Hematopoietic multipotent progenitor cell treated with erythropoietin and hydrocortisone succinate and interleukin-3 and kit ligand, for 6 days (in vitro differentiated cells): ENCODE measurements at regions not wholly inside any gene's neighbourhood (a gene's known extent, or its start where the extent isn't known, plus 50 kb on each side); places are given as distances from the start of the nearest gene placed in this dataset.
A peak's percentile ranks its signal among the peaks of the same experiment; 100 is the strongest.

ENCODE experiments used
- DNase-seq: peaks from one replicate; pipeline ENCODE4 v3.0.0-alpha.2; 2015

GRCh38 chr1:17978016-17978415, 129.6 kb upstream of the IGSF21 start:
- DNase-seq = no peak

- no peak for DNase-seq
These were observed 127.8 kb upstream of the IGSF21 start for GRCh38 chr1:17979815-17980214.

GRCh38 chr1:17982197-17982596, 125.4 kb upstream of the IGSF21 start:
- no peak for DNase-seq

- peak; percentile 66 for DNase-seq
These were observed 123.0 kb upstream of the IGSF21 start for GRCh38 chr1:17984583-17984982.

GRCh38 chr1:17986156-17986555, 121.4 kb upstream of the IGSF21 start:
- no peak for DNase-seq

- DNase-seq = no peak
These were observed 117.2 kb upstream of the IGSF21 start for GRCh38 chr1:17990401-17990800.

DNA sequence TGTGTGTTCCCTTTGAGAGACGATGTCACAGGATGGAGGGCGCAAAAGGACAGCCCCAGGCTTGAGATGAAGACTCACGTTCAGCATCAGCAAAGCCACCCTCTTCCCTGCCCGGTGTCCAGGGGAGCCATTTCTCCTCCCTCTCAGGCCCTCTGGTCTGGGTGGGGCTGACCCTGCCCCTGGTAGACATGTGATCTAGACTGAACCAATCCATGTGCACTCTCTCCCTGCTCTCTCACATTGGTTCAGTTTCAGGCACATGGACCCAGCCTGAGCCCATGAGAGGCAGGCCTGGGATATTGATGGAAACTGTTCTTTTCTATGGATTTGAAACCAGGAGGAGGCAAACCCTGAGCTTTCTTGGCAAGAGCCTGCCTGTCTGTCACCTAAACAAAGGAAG, 115.6 kb upstream of the IGSF21 start:
- no peak for DNase-seq

DNA sequence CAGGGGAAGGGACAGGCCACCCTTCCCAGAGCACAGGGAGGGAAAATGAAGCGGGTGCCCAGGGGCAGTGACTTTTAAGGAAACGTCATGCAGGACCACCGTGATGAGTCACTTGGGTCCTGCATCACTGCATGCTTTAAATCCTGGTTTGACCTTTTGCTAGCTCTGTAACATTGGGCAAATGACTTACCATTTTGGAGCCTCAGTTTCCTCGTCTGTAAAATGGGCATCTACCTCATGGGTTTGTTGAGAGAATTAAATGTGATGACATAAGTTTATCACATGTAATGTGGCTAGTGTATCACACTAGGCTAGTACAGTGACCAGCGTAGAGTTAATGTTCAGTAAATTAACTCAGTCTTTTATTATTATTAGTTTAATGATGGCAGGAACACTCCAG, 114.8 kb upstream of the IGSF21 start:
- DNase-seq = no peak

DNA sequence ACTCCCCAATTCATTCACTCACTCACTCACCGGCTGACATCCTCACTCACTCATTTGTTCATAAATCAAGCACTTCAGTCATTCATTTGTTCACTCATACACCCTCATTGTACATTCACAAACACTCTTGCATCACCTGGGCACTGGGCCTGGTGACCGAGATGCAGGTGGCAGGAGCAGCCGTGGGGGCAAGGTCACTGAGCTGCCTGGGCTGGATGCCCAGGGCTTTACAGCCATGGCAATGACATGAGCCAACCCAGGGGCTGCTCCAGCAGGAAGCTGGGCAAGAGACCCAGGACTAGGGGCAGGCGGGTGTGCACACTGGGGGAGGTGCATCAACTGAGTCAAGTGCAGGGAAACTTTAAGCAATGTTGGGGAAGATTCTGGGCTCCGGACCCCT, 113.6 kb upstream of the IGSF21 start:
- no peak for DNase-seq

- no peak for DNase-seq
These were observed 112.1 kb upstream of the IGSF21 start for GRCh38 chr1:17995480-17995879.

DNA sequence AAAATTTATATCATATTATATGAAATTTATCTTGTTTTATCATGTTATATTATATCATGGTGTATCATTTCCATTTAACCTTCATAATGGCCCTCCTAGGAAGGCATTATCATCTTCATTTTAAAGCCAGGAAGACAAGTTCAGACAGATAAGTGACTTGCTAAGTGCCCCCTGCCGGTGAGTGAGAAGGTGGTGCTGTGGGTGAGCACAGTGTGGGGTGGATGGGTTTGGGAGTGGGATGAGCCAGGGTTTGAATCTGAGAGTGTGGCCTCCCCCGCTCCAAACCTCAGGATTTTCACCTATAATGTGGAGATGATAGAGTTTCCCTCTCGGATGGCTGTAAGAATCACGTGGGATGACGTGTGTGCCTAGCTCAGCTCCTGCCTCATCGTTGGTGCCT, 108.7 kb upstream of the IGSF21 start:
- peak; percentile 7 for DNase-seq

- DNase-seq = no peak
These were observed 107.7 kb upstream of the IGSF21 start for GRCh38 chr1:17999884-18000283.

- DNase-seq = no peak
These were observed 105.9 kb upstream of the IGSF21 start for GRCh38 chr1:18001725-18002124.

- no peak for DNase-seq
These were observed 103.3 kb upstream of the IGSF21 start for GRCh38 chr1:18004278-18004677.

GRCh38 chr1:18005238-18005637, 102.4 kb upstream of the IGSF21 start:
- DNase-seq = no peak

- DNase-seq = no peak
These were observed 100.1 kb upstream of the IGSF21 start for GRCh38 chr1:18007391-18008041.

DNA sequence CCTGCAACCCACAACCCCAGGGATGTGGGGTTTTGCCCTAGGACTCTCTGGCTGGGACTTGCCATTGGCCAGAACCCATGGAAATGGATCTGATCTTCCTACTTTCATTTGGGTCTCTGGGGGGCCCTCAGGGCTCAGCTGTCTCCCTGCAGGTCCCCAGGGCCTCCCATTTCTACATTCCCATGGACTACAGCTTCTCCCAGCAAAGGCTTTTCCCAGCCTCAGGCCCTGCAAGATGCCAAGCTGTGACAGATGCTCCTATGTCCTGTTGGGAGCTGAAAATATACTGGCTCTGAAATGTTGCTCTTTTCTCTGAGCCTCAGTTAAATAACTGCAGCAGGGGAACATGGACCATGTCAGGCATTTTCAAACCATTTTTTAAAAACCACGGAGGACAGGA, 99.5 kb upstream of the IGSF21 start:
- DNase-seq = no peak

GRCh38 chr1:18009055-18009454, 98.5 kb upstream of the IGSF21 start:
- DNase-seq = no peak

- DNase-seq = no peak
These were observed 98.1 kb upstream of the IGSF21 start for GRCh38 chr1:18009478-18009961.

- no peak for DNase-seq
These were observed 97.2 kb upstream of the IGSF21 start for GRCh38 chr1:18010408-18010807.

- peak; percentile 2 for DNase-seq
These were observed 96.7 kb upstream of the IGSF21 start for GRCh38 chr1:18010945-18011344.

- no peak for DNase-seq
These were observed 95.9 kb upstream of the IGSF21 start for GRCh38 chr1:18011703-18012102.

GRCh38 chr1:18012686-18013085, 94.9 kb upstream of the IGSF21 start:
- DNase-seq = no peak

- DNase-seq = no peak
These were observed 94.4 kb upstream of the IGSF21 start for GRCh38 chr1:18013216-18013615.

DNA sequence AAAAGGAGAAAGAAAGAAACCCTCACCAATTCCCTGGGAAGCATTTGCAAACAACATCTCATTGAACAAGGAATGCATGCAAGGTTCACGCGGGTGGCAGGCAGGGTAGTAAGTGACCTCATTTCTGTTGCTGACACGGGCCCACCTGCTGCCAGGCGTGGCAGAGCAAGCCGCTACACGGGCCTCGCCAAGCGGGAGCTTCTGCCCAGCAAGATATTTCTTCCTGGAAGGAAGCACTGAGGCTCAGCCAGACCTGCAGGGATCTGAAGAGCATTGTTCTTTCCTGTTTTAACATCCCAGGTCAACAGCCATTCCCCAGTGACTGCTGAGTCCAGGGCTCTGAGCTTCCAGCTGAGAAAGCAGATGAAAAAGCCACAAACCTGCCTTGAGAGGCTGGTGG, 91.9 kb upstream of the IGSF21 start:
- no peak for DNase-seq
